ENCODE measurements at regions not wholly inside any gene's neighbourhood (a gene's known extent, or its start where the extent isn't known, plus 50 kb on each side); places are given as distances from the start of the nearest gene placed in this dataset.
"Not testable (repeated sequence)": the region's sequence is repeated elsewhere in the genome, so short reads cannot be mapped to it uniquely, and the experiment has no call there.

- DNase-seq (ENCODE audit: low read depth): no peak
Observed at GRCh38 chr12:24361877-24362580, 412.6 kb upstream of the SOX5 start.

DNA sequence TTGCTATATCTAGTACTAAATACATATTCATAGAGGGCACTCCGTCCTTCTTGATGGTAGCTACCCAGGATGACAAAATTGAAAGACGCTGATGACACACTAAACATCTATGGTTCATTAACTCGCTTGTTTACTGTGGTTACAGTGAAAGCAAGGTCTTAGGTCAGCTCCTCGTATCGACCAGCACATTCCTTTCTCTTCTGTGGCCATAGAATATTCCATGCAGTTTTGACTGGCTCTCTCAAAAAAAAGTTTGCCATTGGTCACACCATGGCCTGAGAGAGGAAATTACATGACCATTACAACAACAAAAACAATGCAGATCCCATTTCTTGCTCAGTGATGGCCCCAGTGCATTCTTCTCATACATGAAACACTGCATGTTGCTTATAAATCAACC, 411.4 kb upstream of the SOX5 start:
- DNase-seq (ENCODE audit: low read depth): no peak

- no peak for DNase-seq (ENCODE audit: low read depth)
Observed at GRCh38 chr12:24360461-24360860, 411.0 kb upstream of the SOX5 start.

GRCh38 chr12:24360057-24360456, 410.6 kb upstream of the SOX5 start:
- no peak for DNase-seq (ENCODE audit: low read depth)

- DNase-seq (ENCODE audit: low read depth): no peak
Observed at GRCh38 chr12:24359418-24359817, 409.9 kb upstream of the SOX5 start.

GRCh38 chr12:24356240-24356804, 406.9 kb upstream of the SOX5 start:
- no peak for DNase-seq (ENCODE audit: low read depth)

GRCh38 chr12:24352363-24352762, 402.9 kb upstream of the SOX5 start:
- DNase-seq (ENCODE audit: low read depth): no peak

DNA sequence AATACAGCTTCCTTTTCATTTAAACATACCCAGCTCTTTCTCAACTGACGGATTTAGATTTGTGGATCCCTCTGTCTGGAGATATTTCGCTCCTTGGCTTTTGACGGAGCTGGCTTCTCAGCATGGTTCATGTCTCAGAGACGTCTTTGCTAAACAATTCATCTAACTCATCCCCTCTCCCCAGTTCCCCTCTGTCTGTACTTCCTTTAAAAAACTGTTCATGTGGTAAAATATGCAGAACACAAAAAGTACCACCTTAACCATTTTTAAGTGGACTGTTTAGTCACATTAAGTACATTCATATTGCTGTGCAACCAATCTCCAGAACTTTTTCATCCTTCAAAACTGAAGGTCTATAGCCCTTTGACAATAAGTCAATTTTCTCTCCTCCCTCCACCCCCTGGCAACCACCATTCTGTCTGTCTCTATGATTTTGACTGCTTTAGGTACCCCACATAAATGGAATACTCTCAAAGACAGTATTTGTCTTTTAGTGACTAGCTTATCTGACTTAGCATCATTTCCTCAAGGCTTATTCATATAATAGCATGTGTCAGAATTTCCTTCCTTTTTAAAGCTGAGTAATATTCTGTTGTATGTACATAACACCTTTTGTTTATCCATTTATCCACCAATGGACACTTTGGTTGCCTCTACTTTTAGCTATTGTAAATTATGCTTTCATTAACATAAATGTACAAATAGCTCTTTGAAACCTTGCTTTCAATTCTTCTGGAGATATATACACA, 399.8 kb upstream of the SOX5 start:
- DNase-seq (ENCODE audit: low read depth): no peak

DNA sequence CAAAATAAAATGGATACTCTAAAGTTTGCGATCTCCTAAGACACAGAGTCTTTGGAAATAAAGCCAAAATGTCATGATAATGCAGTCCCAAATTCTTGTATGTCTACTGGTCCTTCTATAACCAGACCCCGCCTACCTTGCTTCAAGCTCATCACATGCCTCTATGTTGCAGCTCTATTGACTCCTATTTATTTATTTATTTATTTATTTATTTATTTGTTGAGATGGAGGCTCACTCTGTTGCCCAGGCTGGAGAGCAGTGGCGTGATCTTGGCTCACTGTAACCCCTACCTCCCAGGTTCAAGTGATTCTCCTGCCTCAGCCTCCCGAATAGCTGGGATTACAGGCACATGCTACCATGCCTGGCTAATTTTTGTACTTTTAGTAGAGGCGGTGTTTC, 398.7 kb upstream of the SOX5 start:
- DNase-seq (ENCODE audit: low read depth): not testable (repeated sequence)

GRCh38 chr12:24328261-24328660, 378.8 kb upstream of the SOX5 start:
- DNase-seq (ENCODE audit: low read depth): no peak

DNA sequence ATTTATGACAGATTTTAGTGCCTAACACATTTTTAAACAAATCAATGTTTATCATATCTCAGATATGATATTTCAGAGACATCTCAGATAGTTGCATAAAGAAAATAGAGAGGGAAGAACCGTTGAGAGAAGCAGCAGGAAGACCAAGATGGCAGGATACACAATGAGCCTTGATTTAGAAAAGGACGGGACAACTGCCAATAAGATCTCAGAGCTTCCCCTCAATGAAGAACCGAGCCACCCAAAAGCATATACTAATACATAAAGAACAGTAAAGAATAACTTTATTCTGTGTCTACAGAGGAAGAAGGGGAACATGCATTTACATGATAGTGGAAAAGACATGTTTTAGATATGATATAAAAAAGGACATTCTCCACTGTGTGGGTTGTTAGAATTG, 375.9 kb upstream of the SOX5 start:
- DNase-seq (ENCODE audit: low read depth): no peak

GRCh38 chr12:24307716-24308335, 358.4 kb upstream of the SOX5 start:
- DNase-seq (ENCODE audit: low read depth): no peak

- DNase-seq (ENCODE audit: low read depth): no peak
Observed at GRCh38 chr12:24307153-24307552, 357.7 kb upstream of the SOX5 start.

GRCh38 chr12:24306001-24306400, 356.5 kb upstream of the SOX5 start:
- DNase-seq (ENCODE audit: low read depth): no peak

DNA sequence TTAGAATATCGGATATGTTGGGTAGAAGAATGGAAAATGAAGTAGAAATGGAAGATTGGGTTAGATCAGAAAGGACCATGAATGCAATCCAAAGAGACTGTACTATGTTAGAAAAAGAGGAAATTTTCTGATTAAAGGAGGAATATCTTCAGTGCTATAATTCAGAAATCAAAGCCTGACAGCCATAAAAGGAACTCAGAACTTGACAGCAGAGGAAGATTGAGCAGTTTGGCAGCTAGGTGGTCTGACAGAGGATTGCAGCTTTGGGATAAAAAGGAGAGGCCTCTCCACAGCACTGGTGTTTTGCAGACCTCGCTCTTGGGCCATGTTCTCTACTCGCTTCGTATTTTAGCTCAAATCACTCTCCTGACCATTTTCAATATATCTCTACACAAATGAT, 354.8 kb upstream of the SOX5 start:
- DNase-seq (ENCODE audit: low read depth): no peak

DNA sequence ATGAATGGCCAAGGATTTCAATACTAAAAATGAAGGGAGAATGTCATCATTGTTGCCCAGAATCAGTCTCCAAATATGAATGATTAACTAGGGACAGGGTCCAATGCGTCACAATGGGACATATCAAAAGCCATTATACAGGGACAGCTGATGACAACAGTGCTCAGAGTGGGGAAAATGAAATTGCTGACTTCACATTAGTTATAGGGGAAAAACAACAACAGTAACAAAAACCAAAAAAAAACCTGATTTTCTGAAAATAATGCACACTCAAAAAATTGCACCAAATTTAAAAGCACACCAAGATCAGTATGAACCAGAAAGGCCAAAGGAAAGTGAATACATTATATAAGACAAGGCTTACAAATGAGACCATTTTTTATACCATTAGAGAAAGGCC, 353.2 kb upstream of the SOX5 start:
- no peak for DNase-seq (ENCODE audit: low read depth)

GRCh38 chr12:24297516-24297915, 348.0 kb upstream of the SOX5 start:
- no peak for DNase-seq (ENCODE audit: low read depth)

DNA sequence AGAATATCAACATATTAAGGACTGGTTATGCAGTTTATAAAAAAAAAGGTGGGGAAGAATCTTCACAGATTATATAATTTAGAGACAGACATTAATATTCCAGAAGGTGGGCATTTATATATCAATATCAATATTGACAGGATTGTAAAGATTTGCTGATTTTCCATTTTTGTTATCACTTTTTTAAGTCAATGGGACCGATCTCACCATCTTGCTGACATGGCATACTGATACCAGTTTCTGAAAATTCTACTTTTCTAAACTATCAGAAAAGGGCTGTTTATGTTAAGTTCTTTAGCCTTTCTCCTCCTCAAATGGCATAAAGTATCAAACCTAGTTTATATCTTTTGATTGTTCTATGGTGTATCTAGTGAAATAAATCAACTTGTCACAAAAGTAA, 344.1 kb upstream of the SOX5 start:
- no peak for DNase-seq (ENCODE audit: low read depth)

DNA sequence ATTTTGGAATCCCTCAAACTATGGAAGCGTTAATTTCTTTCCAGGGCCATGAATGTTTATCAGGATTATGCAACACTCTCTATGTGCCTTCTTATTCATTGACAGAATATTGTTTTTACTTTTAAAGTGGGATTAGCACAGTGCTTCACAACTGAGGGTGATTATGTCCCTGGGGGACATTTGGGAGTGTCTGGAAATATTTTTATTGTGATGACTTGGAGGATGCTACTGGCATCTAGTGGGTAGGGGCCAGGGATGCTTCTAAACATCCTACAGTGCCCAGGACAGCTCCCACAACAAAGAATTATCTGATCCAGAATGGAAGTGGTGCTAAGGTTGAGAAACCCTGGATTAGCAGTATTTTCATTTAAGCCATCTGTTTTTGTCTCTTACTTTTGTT, 338.5 kb upstream of the SOX5 start:
- no peak for DNase-seq (ENCODE audit: low read depth)

DNA sequence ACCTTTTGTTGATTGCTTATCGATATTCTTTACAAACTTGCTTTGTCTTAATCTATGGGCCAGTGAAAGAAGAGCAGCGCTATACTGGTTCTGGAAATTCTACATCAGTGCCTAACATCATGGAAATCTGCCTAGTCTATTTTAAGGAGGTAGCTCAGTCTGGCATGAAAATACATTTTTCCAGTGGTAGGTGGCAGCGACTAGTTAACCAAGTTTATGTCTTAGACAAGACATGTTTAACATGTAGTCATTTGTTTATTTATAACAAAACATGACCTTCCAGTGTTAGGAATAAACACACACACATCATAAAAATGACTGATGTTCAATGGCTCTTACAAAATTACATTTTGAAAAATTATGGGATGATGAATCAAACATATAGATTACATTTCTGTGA, 336.0 kb upstream of the SOX5 start:
- DNase-seq (ENCODE audit: low read depth): no peak

DNA sequence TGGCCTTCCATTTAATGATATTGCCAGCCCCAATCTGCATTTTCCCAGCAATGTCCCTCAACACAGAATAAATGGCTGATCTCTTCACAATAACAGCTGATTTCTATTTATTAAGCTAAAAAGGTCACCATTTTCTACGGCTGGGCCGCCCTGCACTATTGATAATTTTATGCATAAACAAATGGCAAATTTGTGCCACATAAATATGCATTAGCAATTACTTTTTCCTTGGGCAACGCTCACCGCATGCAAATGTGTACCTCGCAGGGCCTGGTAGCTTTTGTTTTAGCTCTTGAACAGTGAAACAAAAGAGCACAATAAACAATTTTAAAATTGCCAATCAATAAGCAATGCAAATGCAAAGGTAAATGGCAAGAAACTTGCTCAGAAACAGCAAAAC, 331.9 kb upstream of the SOX5 start:
- DNase-seq (ENCODE audit: low read depth): no peak

- DNase-seq (ENCODE audit: low read depth): no peak
Observed at GRCh38 chr12:24280056-24280842, 330.8 kb upstream of the SOX5 start.

Measured in stromal cell of bone marrow (primary cell).